ENCODE measurements at regions not wholly inside any gene's neighbourhood (a gene's known extent, or its start where the extent isn't known, plus 50 kb on each side); places are given as distances from the start of the nearest gene placed in this dataset.

DNA sequence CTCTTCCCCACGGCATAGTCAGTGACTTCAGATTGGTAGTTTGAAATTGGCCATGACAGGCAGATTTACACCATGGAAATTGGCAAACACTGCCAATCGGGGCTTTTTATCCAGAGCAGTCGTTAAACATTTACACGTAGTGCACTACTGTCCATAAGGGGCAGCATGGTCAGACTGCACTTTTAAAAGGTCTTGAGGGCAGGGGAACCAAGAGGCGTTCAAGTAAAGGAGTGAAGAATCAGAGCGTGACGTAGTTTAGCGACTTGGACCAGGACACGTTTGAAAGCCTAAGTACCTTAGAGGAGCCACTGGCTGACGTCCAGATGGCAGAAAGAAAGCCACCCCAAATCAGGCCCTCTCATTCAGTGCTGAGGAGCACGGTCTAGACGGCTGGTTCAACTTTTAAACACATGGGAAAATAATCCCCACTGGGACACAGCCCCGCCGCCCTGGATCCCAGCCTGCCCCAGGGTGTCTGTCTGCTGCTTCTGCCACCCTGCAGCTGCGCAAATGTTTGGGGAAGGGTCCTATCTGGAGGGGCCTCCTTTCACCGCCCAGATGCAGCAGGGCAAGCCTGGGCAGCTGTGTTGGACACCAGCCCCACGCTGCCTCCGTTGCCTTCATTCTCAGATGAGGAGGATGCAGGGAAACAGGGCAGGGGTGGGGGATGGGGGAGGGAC lies 52.5 kb upstream of the PPP2R5C start:
- no peak overlapping the region for H3K4me3 ChIP-seq (ENCODE audit: low read depth, low read length)
- TF ChIP-seq, protein P1, sequence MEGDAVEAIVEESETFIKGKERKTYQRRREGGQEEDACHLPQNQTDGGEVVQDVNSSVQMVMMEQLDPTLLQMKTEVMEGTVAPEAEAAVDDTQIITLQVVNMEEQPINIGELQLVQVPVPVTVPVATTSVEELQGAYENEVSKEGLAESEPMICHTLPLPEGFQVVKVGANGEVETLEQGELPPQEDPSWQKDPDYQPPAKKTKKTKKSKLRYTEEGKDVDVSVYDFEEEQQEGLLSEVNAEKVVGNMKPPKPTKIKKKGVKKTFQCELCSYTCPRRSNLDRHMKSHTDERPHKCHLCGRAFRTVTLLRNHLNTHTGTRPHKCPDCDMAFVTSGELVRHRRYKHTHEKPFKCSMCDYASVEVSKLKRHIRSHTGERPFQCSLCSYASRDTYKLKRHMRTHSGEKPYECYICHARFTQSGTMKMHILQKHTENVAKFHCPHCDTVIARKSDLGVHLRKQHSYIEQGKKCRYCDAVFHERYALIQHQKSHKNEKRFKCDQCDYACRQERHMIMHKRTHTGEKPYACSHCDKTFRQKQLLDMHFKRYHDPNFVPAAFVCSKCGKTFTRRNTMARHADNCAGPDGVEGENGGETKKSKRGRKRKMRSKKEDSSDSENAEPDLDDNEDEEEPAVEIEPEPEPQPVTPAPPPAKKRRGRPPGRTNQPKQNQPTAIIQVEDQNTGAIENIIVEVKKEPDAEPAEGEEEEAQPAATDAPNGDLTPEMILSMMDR (IDR thresholded peaks at IDR 0.05; ENCODE audit: low read depth, low read length), result no peak

- H3K4me3 ChIP-seq (ENCODE audit: low read depth, low read length), result no peak overlapping the region
- TF ChIP-seq, protein P1 (IDR thresholded peaks at IDR 0.05; ENCODE audit: low read depth, low read length), result no peak
Observed at GRCh38 chr14:101709533-101709881, 52.0 kb upstream of the PPP2R5C start.

DNA sequence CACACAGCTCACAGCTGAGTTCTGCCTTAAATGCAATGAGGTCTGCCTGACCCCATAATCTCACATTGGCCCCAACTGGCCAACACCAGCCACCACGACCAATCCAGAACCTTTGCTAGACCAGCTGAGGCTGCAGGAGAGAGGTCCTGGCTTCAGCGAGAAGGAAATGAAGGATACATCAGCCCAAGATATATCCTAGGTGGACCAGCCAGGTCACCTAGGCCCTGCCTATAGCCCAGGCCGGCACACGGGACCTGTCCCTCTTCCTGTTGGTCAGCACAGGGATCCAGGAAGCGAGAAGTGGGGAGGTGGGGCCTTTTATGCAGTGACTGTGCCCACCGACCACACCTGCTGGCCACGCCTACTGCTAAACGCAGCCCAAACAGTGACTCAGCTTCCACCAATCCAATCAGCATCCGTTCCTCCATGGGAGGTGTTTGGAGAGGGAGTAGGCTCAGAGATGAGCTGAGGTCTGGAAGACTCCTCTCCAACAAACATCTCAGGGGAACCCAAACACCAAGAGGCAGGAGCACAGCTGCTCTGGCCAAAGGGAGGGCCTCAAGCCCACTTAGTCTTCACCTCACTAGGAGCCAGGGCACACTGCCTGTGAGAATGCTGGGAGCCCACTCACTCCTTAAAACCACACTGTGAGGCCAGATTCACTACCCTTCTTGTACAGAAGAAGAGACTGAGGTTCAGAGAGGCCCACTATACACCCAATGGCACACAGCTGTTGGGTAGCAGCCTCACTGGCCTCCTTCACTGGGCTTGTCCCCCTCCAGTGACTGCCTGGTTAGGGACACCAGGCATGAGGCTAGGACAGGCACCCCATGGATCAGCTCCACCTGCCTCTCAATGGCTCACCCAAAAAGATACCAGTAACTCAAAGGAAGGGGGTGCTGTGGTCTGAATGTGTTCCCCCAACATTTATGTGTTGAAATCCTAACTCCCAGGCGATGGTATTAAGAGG lies 51.3 kb upstream of the PPP2R5C start:
- no peak overlapping the region for H3K4me3 ChIP-seq (ENCODE audit: low read depth, low read length)
- TF ChIP-seq, protein P1 (IDR thresholded peaks at IDR 0.05; ENCODE audit: low read depth, low read length), result no peak

GRCh38 chr14:101711041-101711856 lies 50.3 kb upstream of the PPP2R5C start:
- TF ChIP-seq, protein P1 (IDR thresholded peaks at IDR 0.05; ENCODE audit: low read depth, low read length), result no peak
- H3K4me3 ChIP-seq (ENCODE audit: low read depth, low read length), result no peak overlapping the region
